A673 (cell line): ENCODE measurements at regions not wholly inside any gene's neighbourhood (a gene's known extent, or its start where the extent isn't known, plus 50 kb on each side); places are given as distances from the start of the nearest gene placed in this dataset.

Source experiments
- BruUV-seq: library from RNA; stranded (reverse); fragments of 400-500 nt; replicated peaks from 2 replicates; lab custom pipeline; 2021; lab: Mats Ljungman, UMichigan
- CTCF ChIA-PET: fragments of 300-600 bp; sonication (Branson Sonifier 250); formaldehyde crosslinking; loops from one replicate; lab custom pipeline; 2022; ENCODE audit warnings: antibody characterized with exemption; lab: Charles Lee
- POLR2A ChIA-PET: fragments of 300-600 bp; sonication (Branson Sonifier 250); formaldehyde crosslinking; loops from one replicate; lab custom pipeline; 2022; ENCODE audit warnings: antibody characterized with exemption; ENCODE audit not compliant: low non-redundant PET; lab: Charles Lee
- DNase-seq: peaks from one replicate; pipeline ENCODE4 v3.0.0-alpha.2; 2015; ENCODE audit warnings: low spot score
- H3K27ac ChIP-seq: fragments of 200-600 bp; sonication (generic); 2 replicates; pipeline ENCODE4 v1.5.1; 2016; ENCODE audit warnings: mixed run types, low read depth, mild to moderate bottlenecking, mixed read lengths, antibody characterized with exemption, low read length; ENCODE audit not compliant: poor library complexity, severe bottlenecking
- H3K27me3 ChIP-seq: fragments of 200-600 bp; sonication (generic); replicated peaks from 2 replicates; pipeline ENCODE4 v1.6.1; 2017; ENCODE audit warnings: mixed run types, low read depth, mild to moderate bottlenecking, mixed read lengths, antibody characterized with exemption, low read length; ENCODE audit not compliant: insufficient read depth, poor library complexity
- H3K36me3 ChIP-seq: fragments of 200-600 bp; sonication (generic); 2 replicates; pipeline ENCODE4 v1.6.1; 2016; ENCODE audit warnings: mixed run types, mild to moderate bottlenecking, mixed read lengths, antibody characterized with exemption, low read length; ENCODE audit not compliant: insufficient read depth, poor library complexity, severe bottlenecking
- H3K4me1 ChIP-seq: fragments of 200-600 bp; sonication (generic); 2 replicates; pipeline ENCODE4 v1.6.1; 2017; ENCODE audit warnings: mixed run types, mild to moderate bottlenecking, mixed read lengths, antibody characterized with exemption, low read length; ENCODE audit not compliant: insufficient read depth, poor library complexity, severe bottlenecking
- H3K4me3 ChIP-seq: fragments of 200-600 bp; sonication (generic); 2 replicates; pipeline ENCODE4 v1.5.1; 2016; ENCODE audit warnings: low read depth, mixed run types, mild to moderate bottlenecking, mixed read lengths, low read length; ENCODE audit not compliant: poor library complexity, severe bottlenecking
- H3K9me3 ChIP-seq: fragments of 200-600 bp; sonication (generic); 2 replicates; pipeline ENCODE4 v1.6.1; 2016; ENCODE audit warnings: mixed run types, low read depth, mild to moderate bottlenecking, mixed read lengths, antibody characterized with exemption, low read length; ENCODE audit not compliant: poor library complexity, severe bottlenecking
- CTCF ChIP-seq: fragments of 300-800, 200-600 bp; sonication (generic); conservative IDR thresholded peaks from 2 replicates; pipeline ENCODE4 v1.5.1; 2017; ENCODE audit warnings: low read depth, mild to moderate bottlenecking, antibody characterized with exemption, low read length, moderate library complexity, mixed read lengths
- EZH2 ChIP-seq: fragments of 200-600 bp; sonication (generic); IDR thresholded peaks from 2 replicates; pipeline ENCODE4 v1.6.1; 2017; ENCODE audit warnings: borderline replicate concordance, low read depth, mild to moderate bottlenecking, mixed read lengths, antibody characterized with exemption, low read length; ENCODE audit not compliant: poor library complexity, severe bottlenecking
- intact Hi-C: fragments of 100-400 bp; cut with micrococcal nuclease; formaldehyde crosslinking; loops from one replicate; pipeline ENCODE4 v1.10.0; 2022; ENCODE audit not compliant: unreplicated experiment

GRCh38 chr14:98958048-98958631, 313.9 kb downstream of the BCL11B start:
- Histone ChIP-seq H3K27ac (no peak overlapping the region), H3K27me3 (no peaks in the 10 kb centered on the region), H3K4me3 (no peak overlapping the region), H3K4me1 (no peaks in the 10 kb centered on the region), H3K36me3 (no peaks in the 10 kb centered on the region), H3K9me3 (no peaks in the 10 kb centered on the region)
- DNase-seq: no peak
- ChIA-PET CTCF (no interaction called here), POLR2A (no interaction called here)
- TF ChIP-seq EZH2 (no peak), CTCF (no peak)
- intact Hi-C loops: no loop called here
- no TSS peak for BruUV-seq

GRCh38 chr14:98958632-98959031, 313.4 kb downstream of the BCL11B start:
- no peaks in the 10 kb centered on the region for H3K4me1 ChIP-seq
- no peak overlapping the region for H3K27ac ChIP-seq
- no peaks in the 10 kb centered on the region for H3K9me3 ChIP-seq
- ChIA-PET CTCF (no interaction called here), POLR2A (no interaction called here)
- intact Hi-C loops: no loop called here
- DNase-seq: no peak
- H3K27me3 ChIP-seq: no peaks in the 10 kb centered on the region
- TF ChIP-seq CTCF (no peak), EZH2 (no peak)
- H3K36me3 ChIP-seq: no peaks in the 10 kb centered on the region
- BruUV-seq: no TSS peak
- H3K4me3 ChIP-seq: no peak overlapping the region

- Histone ChIP-seq H3K27me3 (no peaks in the 10 kb centered on the region), H3K4me1 (no peaks in the 10 kb centered on the region)
- no TSS peak for BruUV-seq
Observed at GRCh38 chr14:98959410-98959809, 312.6 kb downstream of the BCL11B start.

More at GRCh38 chr14:98959410-98959809, 312.6 kb downstream of the BCL11B start:
- ChIA-PET CTCF (no interaction called here), POLR2A (no interaction called here)
- H3K27ac ChIP-seq: no peak overlapping the region
- H3K4me3 ChIP-seq: no peak overlapping the region
- no peaks in the 10 kb centered on the region for H3K36me3 ChIP-seq
- H3K9me3 ChIP-seq: no peaks in the 10 kb centered on the region
- intact Hi-C loops: no loop called here
- DNase-seq: no peak
- no peak for TF ChIP-seq EZH2
- no peak for TF ChIP-seq CTCF
